Activated B cell treated with CpG ODN at 0.5 μM for 24 hours (primary cell): ENCODE measurements at regions not wholly inside any gene's neighbourhood (a gene's known extent, or its start where the extent isn't known, plus 50 kb on each side); places are given as distances from the start of the nearest gene placed in this dataset.

Experiments
- ATAC-seq: fragments of 200-7000 bp; cut with Tn5 transposase; one replicate; pipeline ENCODE4 v1.10.0; 2021; ENCODE audit warnings: low read depth, mild to moderate bottlenecking, moderate library complexity
- CTCF ChIA-PET: fragments of 350-600 bp; sonication (Branson Sonifier 250); formaldehyde crosslinking; loops from one replicate; lab custom pipeline; 2021; ENCODE audit warnings: antibody characterized with exemption; lab: Charles Lee
- POLR2A ChIA-PET: fragments of 350-600 bp; sonication (Branson Sonifier 250); formaldehyde crosslinking; loops from one replicate; lab custom pipeline; 2021; ENCODE audit warnings: antibody characterized with exemption; lab: Charles Lee
- DNase-seq: peaks from one replicate; pipeline ENCODE4 v3.0.0; 2022
- H3K27ac Mint-ChIP-seq: one replicate; pipeline ENCODE4 v1.8.0; 2020; ENCODE audit warnings: mixed read lengths
- H3K27me3 Mint-ChIP-seq: one replicate; pipeline ENCODE4 v1.8.0; 2021; ENCODE audit warnings: mixed read lengths
- H3K36me3 Mint-ChIP-seq: one replicate; pipeline ENCODE4 v1.8.0; 2021; ENCODE audit warnings: low read depth, mixed read lengths
- H3K4me1 Mint-ChIP-seq: one replicate; pipeline ENCODE4 v1.8.0; 2021; ENCODE audit warnings: mixed read lengths
- H3K4me3 Mint-ChIP-seq: one replicate; pipeline ENCODE4 v1.8.0; 2020; ENCODE audit warnings: mild to moderate bottlenecking, mixed read lengths
- H3K9me3 Mint-ChIP-seq: one replicate; pipeline ENCODE4 v1.8.0; 2020; ENCODE audit warnings: mixed read lengths
- intact Hi-C: fragments of 100-400 bp; cut with micrococcal nuclease; formaldehyde crosslinking; loops from one replicate; pipeline ENCODE4 v1.15.1; 2024
- TF ChIP-seq, protein P1 (sequence below): fragments of 200-600 bp; IDR thresholded peaks from one replicate; pipeline ENCODE4 v1.8.0; 2022; ENCODE audit warnings: antibody characterized with exemption, mild to moderate bottlenecking

- no peaks in the 10 kb centered on the region for H3K36me3 Mint-ChIP-seq
- H3K27ac Mint-ChIP-seq, result no peak overlapping the region
- POLR2A ChIA-PET, result no interaction called here
- ATAC-seq, result no peak
- intact Hi-C loops, result no loop called here
- TF ChIP-seq, protein P1, sequence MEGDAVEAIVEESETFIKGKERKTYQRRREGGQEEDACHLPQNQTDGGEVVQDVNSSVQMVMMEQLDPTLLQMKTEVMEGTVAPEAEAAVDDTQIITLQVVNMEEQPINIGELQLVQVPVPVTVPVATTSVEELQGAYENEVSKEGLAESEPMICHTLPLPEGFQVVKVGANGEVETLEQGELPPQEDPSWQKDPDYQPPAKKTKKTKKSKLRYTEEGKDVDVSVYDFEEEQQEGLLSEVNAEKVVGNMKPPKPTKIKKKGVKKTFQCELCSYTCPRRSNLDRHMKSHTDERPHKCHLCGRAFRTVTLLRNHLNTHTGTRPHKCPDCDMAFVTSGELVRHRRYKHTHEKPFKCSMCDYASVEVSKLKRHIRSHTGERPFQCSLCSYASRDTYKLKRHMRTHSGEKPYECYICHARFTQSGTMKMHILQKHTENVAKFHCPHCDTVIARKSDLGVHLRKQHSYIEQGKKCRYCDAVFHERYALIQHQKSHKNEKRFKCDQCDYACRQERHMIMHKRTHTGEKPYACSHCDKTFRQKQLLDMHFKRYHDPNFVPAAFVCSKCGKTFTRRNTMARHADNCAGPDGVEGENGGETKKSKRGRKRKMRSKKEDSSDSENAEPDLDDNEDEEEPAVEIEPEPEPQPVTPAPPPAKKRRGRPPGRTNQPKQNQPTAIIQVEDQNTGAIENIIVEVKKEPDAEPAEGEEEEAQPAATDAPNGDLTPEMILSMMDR, result no peak
- CTCF ChIA-PET, result no interaction called here
- H3K4me3 Mint-ChIP-seq, result no peak overlapping the region
- H3K27me3 Mint-ChIP-seq, result no peaks in the 10 kb centered on the region
- no peaks in the 10 kb centered on the region for H3K9me3 Mint-ChIP-seq
- H3K4me1 Mint-ChIP-seq, result no peaks in the 10 kb centered on the region
- DNase-seq, result no peak
These were observed 107.3 kb upstream of the PTPRR start for GRCh38 chr12:71027856-71028255.

DNA sequence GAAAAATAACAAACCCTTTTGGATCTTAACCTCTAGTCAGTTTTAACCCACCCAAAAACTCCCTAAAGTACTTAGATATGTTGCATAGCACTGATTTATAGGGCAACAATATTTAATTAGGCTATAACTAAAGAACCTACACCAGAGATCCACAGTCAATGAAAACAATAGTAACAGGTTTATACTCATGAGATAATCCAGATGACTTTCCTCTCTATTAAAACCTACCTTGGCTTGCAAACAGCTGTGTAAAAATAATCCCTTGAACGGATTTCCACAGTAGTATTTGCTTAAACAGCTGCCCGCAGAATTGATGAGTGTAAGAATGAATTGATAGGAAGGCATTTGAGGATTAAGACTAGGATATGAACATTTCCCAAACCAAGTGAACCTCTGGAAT lies 104.3 kb upstream of the PTPRR start:
- intact Hi-C loops, result no loop called here

GRCh38 chr12:71024281-71024680 lies 103.7 kb upstream of the PTPRR start:
- Mint-ChIP-seq H3K36me3 (no peaks in the 10 kb centered on the region), H3K4me3 (no peak overlapping the region), H3K9me3 (no peaks in the 10 kb centered on the region), H3K27ac (no peak overlapping the region), H3K4me1 (no peaks in the 10 kb centered on the region), H3K27me3 (no peaks in the 10 kb centered on the region)
- ATAC-seq, result no peak
- no peak for DNase-seq
- POLR2A ChIA-PET, result no interaction called here
- CTCF ChIA-PET, result no interaction called here
- TF ChIP-seq, protein P1, result no peak
- intact Hi-C loops, result no loop called here

More for the DNA sequence above, 104.3 kb upstream of the PTPRR start:
- no peak overlapping the region for H3K27ac Mint-ChIP-seq
- H3K36me3 Mint-ChIP-seq, result no peaks in the 10 kb centered on the region
- no peaks in the 10 kb centered on the region for H3K27me3 Mint-ChIP-seq
- ChIA-PET CTCF (no interaction called here), POLR2A (no interaction called here)
- ATAC-seq (no peak), DNase-seq (no peak)
- H3K4me3 Mint-ChIP-seq, result no peak overlapping the region
- no peaks in the 10 kb centered on the region for H3K4me1 Mint-ChIP-seq
- H3K9me3 Mint-ChIP-seq, result no peaks in the 10 kb centered on the region
- TF ChIP-seq, protein P1, result no peak

- no peaks in the 10 kb centered on the region for H3K27me3 Mint-ChIP-seq
- H3K27ac Mint-ChIP-seq, result no peak overlapping the region
- no peaks in the 10 kb centered on the region for H3K9me3 Mint-ChIP-seq
- no peak overlapping the region for H3K4me3 Mint-ChIP-seq
- no peaks in the 10 kb centered on the region for H3K36me3 Mint-ChIP-seq
- intact Hi-C loops, result no loop called here
- ChIA-PET POLR2A (no interaction called here), CTCF (no interaction called here)
- DNase-seq (no peak), ATAC-seq (no peak)
- TF ChIP-seq, protein P1, result no peak
- H3K4me1 Mint-ChIP-seq, result no peaks in the 10 kb centered on the region
These were observed 101.0 kb upstream of the PTPRR start for GRCh38 chr12:71021491-71021890.

- Mint-ChIP-seq H3K9me3 (no peaks in the 10 kb centered on the region), H3K4me1 (no peaks in the 10 kb centered on the region), H3K27ac (no peak overlapping the region), H3K4me3 (no peak overlapping the region), H3K27me3 (no peaks in the 10 kb centered on the region), H3K36me3 (no peaks in the 10 kb centered on the region)
- ChIA-PET POLR2A (no interaction called here), CTCF (no interaction called here)
- TF ChIP-seq, protein P1, result no peak
- intact Hi-C loops, result no loop called here
- no peak for ATAC-seq
- DNase-seq, result no peak
These were observed 98.8 kb upstream of the PTPRR start for GRCh38 chr12:71019282-71019831.
